ENCODE measurements at regions not wholly inside any gene's neighbourhood (a gene's known extent, or its start where the extent isn't known, plus 50 kb on each side); places are given as distances from the start of the nearest gene placed in this dataset.

GRCh38 chr2:100722125-100722524 is 97.8 kb upstream of the NPAS2 start:
- H3K9ac ChIP-seq (ENCODE audit: low read length), result no peak overlapping the region
- H4K20me1 ChIP-seq (ENCODE audit: control insufficient read depth, insufficient read depth, low read length, poor library complexity, severe bottlenecking), result no peaks in the 10 kb centered on the region
- ChIA-PET CTCF (no interaction called here), POLR2A (no interaction called here)
- H3K27me3 Mint-ChIP-seq, result peaks cover 30% of the 10 kb centered on the region
- no peak for TF ChIP-seq EZH2 (IDR thresholded peaks at IDR 0.05; ENCODE audit: borderline replicate concordance, insufficient read depth, low read depth, low read length, poor library complexity, severe bottlenecking)
- no peak for TF ChIP-seq CTCF (IDR thresholded peaks at IDR 0.05)
- DNase-seq (no peak), ATAC-seq (ENCODE audit: low read depth) (no peak)
- no peaks in the 10 kb centered on the region for H3K4me1 ChIP-seq (ENCODE audit: control insufficient read depth in 2 of 2, insufficient read depth in 2 of 2, low read length in 2 of 2)
- H3K79me2 ChIP-seq (ENCODE audit: control insufficient read depth, insufficient read depth, low read length), result no peaks in the 10 kb centered on the region
- no peak overlapping the region for H3K4me3 ChIP-seq (ENCODE audit: control extremely low read depth in 1 of 5, extremely low read depth in 1 of 5, insufficient read depth in 1 of 5, low read depth in 2 of 5, low read length in 4 of 5)
- H3K4me2 ChIP-seq (replicated peaks; ENCODE audit: low read depth, low read length, poor library complexity, severe bottlenecking), result no peak overlapping the region
- H3K27ac Mint-ChIP-seq, result no peak overlapping the region
- H3K9me3 ChIP-seq (ENCODE audit: control extremely low read depth in 1 of 3, control insufficient read depth in 2 of 3, insufficient read depth in 1 of 3, low read length in 2 of 3), result no peaks in the 10 kb centered on the region
- H3K36me3 ChIP-seq (replicated peaks in 1 of 2; ENCODE audit: control extremely low read depth in 1 of 2, control insufficient read depth in 1 of 2, extremely low read depth in 1 of 2, insufficient read depth in 2 of 2, low read length in 1 of 2), result no peaks in the 10 kb centered on the region
- intact Hi-C loops (cut with micrococcal nuclease), result no loop called here
- H3K9me3 Mint-ChIP-seq (ENCODE audit: insufficient read depth), result peaks cover 3% of the 10 kb centered on the region
- no peak overlapping the region for H3K4me3 Mint-ChIP-seq
- no peaks in the 10 kb centered on the region for H3K4me1 Mint-ChIP-seq
- no peak overlapping the region for H3K27ac ChIP-seq (ENCODE audit: low read length in 2 of 2)
- H3K27me3 ChIP-seq (replicated peaks in 1 of 4; ENCODE audit: control extremely low read depth in 1 of 4, control insufficient read depth in 3 of 4, insufficient read depth in 4 of 4, low read length in 3 of 4), result peaks cover 0 to 16% (median 0%) of the 10 kb centered on the region in 4 experiments
- WGBS (ENCODE audit: insufficient coverage), result 82% methylated on average over 1 of the region's 3 CpGs
- no peak overlapping the region for H2AFZ ChIP-seq (ENCODE audit: insufficient read depth, low read depth, low read length, poor library complexity, severe bottlenecking)

DNA sequence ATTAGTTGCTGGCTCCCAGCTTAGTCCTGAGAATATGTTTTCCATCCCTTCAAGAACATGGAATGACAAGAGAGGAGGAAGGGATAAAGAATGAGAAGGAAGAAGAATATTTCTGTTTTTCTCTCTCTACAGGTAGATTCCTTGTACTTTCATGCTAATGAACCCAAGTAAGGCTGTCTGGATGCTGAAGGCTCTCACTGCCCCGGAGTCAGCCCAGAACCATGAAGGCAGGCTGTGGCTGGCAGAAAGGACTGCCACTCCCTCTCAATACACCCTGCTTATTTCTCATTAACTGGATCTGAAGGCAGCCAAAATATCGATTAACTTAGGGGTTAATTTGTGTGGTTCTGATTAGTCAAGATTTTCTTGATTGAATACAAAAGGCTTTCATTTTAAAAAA is 93.1 kb upstream of the NPAS2 start:
- WGBS (ENCODE audit: insufficient coverage), result no CpG with 5 or more reads among the region's 2 CpGs
- Histone ChIP-seq H3K4me2 (replicated peaks; ENCODE audit: low read depth, low read length, poor library complexity, severe bottlenecking) (no peak overlapping the region), H2AFZ (ENCODE audit: insufficient read depth, low read depth, low read length, poor library complexity, severe bottlenecking) (no peak overlapping the region), H4K20me1 (ENCODE audit: control insufficient read depth, insufficient read depth, low read length, poor library complexity, severe bottlenecking) (no peaks in the 10 kb centered on the region), H3K79me2 (ENCODE audit: control insufficient read depth, insufficient read depth, low read length) (no peaks in the 10 kb centered on the region), H3K36me3 (replicated peaks in 1 of 2; ENCODE audit: control extremely low read depth in 1 of 2, control insufficient read depth in 1 of 2, extremely low read depth in 1 of 2, insufficient read depth in 2 of 2, low read length in 1 of 2) (no peaks in the 10 kb centered on the region), H3K27me3 (replicated peaks in 1 of 4; ENCODE audit: control extremely low read depth in 1 of 4, control insufficient read depth in 3 of 4, insufficient read depth in 4 of 4, low read length in 3 of 4) (peaks cover 0 to 16% (median 3%) of the 10 kb centered on the region in 4 experiments), H3K9ac (ENCODE audit: low read length) (no peak overlapping the region), H3K4me3 (ENCODE audit: control extremely low read depth in 1 of 5, extremely low read depth in 1 of 5, insufficient read depth in 1 of 5, low read depth in 2 of 5, low read length in 4 of 5) (no peak overlapping the region), H3K4me1 (ENCODE audit: control insufficient read depth in 2 of 2, insufficient read depth in 2 of 2, low read length in 2 of 2) (no peaks in the 10 kb centered on the region), H3K9me3 (ENCODE audit: control extremely low read depth in 1 of 3, control insufficient read depth in 2 of 3, insufficient read depth in 1 of 3, low read length in 2 of 3) (peaks cover 0 to 3% (median 3%) of the 10 kb centered on the region in 3 donors), H3K27ac (ENCODE audit: low read length in 2 of 2) (no peak overlapping the region)
- peaks cover 61% of the 10 kb centered on the region for H3K27me3 Mint-ChIP-seq
- no peak overlapping the region for H3K27ac Mint-ChIP-seq
- POLR2A ChIA-PET, result no interaction called here
- ATAC-seq (ENCODE audit: low read depth) (no peak), DNase-seq (no peak)
- TF ChIP-seq EZH2 (IDR thresholded peaks at IDR 0.05; ENCODE audit: borderline replicate concordance, insufficient read depth, low read depth, low read length, poor library complexity, severe bottlenecking) (no peak), CTCF (IDR thresholded peaks at IDR 0.05) (no peak)
- H3K4me1 Mint-ChIP-seq, result no peaks in the 10 kb centered on the region
- peaks cover 5% of the 10 kb centered on the region for H3K9me3 Mint-ChIP-seq (ENCODE audit: insufficient read depth)
- intact Hi-C loops (cut with micrococcal nuclease), result no loop called here
- no peak overlapping the region for H3K4me3 Mint-ChIP-seq
- CTCF ChIA-PET, result no interaction called here
